GM19324 (cell line): ENCODE measurements at regions not wholly inside any gene's neighbourhood (a gene's known extent, or its start where the extent isn't known, plus 50 kb on each side); places are given as distances from the start of the nearest gene placed in this dataset.
"Not testable (repeated sequence)": the region's sequence is repeated elsewhere in the genome, so short reads cannot be mapped to it uniquely, and the experiment has no call there.

Source experiments
- ATAC-seq: cut with Tn5 transposase; IDR thresholded peaks from one replicate; pipeline ENCODE4 v1.9.1; 2021; ENCODE audit warnings: mild to moderate bottlenecking, moderate library complexity; ENCODE audit not compliant: unreplicated experiment, low FRiP score

GRCh38 chr4:101670897-101671296 lies 119.6 kb upstream of the BANK1 start:
- no peak for ATAC-seq

- no peak for ATAC-seq
Measured at GRCh38 chr4:101670370-101670769, 120.2 kb upstream of the BANK1 start.

GRCh38 chr4:101669832-101670188 lies 120.7 kb upstream of the BANK1 start:
- ATAC-seq = no peak

DNA sequence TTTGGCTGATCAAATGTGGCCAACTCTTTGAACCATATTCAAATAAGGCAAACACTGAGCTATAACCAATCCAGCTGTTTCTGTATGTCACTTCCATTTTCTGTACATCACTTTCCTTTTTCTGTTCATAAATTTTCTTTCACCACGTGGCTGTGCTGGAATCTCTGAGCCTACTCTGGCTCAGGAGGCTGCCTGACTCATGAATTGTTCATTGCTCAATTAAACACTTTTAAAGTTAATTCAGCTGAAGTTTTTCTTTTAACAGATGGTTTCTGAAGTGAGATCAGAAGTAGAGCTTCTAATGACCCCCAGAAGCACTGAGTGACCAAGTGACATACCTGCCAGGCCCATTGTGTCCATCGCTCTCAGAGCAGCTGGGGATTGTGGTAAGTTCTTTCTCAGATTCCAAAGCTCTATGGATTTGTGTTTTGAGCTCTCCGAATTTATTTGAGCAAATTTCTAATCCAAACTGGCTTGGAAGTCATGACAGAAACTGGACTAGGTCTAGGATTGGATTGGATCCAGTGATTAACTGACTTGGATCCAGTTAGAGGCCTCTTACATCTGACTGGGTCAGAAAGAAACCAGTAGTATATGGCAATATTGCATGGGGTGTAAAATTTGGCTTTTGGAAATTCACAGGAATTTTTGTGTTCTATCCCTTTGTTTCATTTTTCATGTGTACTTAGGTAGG lies 121.2 kb upstream of the BANK1 start:
- ATAC-seq = no peak

- ATAC-seq = no peak
Measured at GRCh38 chr4:101667348-101667747, 123.2 kb upstream of the BANK1 start.

GRCh38 chr4:101660607-101661006 lies 129.9 kb upstream of the BANK1 start:
- no peak for ATAC-seq

- no peak for ATAC-seq
Measured at GRCh38 chr4:101655857-101656256, 134.7 kb upstream of the BANK1 start.

DNA sequence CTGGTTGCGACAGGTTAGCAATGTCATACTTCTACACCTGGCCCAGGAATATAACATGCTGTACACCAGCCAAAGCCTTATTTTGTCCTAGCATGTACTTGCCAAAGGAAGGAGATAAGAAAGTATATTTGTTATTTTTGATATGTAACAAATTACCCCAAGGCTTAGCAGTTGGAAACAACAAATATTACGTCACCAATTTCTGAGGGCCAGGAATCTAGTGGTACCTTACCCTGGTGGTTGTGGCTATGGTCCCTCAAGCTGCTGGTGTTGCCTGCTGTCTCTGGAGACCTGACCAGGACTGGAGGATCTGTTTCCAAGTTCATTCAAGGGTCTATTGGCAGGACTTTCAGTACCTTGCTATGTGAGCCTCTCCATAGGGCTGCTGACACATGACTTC lies 135.5 kb upstream of the BANK1 start:
- no peak for ATAC-seq

DNA sequence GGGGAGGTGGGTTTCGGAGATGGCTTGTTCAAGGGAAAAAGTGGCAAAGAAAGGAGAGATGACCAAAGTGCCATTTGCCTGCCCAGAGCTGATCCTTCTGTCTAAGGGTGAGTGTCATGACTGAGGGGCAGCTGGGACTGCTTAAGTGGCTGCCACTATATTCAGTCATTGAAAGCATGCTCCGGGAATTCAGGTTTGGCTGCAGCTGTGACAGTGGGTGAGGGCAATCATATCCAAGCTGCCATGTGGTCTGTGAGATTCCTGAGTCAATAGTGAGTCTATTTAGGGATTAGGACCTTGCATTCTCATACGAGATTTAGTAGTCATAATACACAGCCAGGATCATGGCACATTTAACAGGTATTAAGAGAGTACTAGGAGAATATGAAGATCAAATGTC lies 138.8 kb upstream of the BANK1 start:
- no peak for ATAC-seq

DNA sequence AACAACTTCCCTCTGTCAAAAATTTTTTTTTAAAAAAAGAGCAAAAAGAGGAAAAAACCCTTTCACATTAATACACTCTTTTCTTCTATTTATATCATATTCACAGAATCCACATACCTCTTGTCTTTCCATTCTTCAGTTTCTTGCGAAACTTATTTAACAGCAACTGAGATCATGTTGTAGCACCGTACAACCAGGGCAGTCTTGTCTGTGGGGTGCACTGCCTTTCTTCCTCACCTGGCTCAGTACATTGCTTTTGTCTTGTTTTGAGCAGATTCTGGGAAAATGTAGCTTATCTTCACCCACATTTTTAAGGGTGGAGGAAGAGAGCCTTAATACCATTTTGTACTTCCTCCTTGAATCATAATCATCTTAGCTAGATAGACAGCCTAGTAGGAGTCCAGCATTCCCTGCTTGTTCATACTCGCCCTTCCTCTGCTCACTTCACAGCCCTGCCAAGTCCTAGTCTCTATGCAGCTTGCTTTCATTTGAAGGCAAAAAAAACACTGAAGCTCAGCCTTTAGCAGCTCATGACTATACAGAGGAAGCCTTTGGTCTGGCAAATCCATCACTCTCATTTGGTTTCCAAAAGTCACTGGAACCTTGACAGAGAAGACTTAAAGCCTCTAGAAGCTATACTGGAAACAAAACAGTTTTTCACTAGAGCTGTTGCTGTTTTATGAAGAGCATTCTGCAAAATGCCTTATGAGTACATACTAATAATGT lies 140.6 kb upstream of the BANK1 start:
- no peak for ATAC-seq

GRCh38 chr4:101647710-101648034 lies 142.9 kb upstream of the BANK1 start:
- ATAC-seq = no peak

DNA sequence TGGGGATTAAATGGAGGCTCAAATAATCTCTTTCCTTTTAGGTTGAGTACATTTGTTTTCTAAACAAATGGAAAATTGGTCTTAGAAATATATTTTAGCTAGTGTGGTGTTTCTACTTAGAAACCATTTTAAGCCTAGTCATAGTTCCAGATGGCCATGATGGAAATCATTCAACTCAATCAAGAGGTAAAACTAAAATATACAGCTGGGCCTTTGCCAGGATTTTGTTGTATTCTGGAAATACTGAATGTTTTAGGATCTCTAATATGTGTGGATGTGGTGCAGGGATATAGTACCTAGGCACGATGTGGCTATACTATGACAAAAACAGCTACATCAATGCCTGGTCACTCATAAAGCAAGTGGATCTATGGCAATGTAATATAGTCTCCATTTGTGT lies 146.0 kb upstream of the BANK1 start:
- ATAC-seq = no peak

DNA sequence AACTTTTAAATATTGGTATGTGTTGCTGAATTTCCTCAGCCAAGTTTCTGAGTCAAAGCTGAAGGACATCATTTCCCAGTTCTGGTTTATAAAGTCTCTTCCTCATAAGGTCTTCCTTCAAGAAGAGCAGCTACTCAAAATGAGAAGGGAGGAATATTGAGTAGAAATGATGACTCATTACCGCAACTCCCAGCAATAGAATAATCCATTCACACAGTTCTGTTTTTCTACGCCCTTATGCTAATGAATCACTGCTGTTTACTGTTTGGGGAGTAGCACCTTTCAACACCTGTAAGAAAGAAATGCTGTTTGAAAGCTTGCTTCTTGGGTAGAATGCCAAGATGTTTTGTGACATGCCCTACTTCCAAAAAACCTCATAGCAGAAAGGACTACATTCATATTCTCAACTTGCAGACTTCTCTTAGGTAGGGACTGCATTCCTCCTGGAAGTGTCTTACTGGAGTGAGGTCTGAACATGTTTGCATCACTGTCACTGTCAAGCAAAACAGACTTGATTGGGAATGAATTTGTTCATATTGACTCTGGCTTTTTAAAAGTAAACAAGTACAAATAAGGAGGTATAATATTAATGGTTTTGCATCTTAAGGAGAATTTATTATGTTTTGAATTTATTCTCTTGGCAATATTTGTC lies 147.2 kb upstream of the BANK1 start:
- ATAC-seq = no peak

- not testable (repeated sequence) for ATAC-seq
Measured at GRCh38 chr4:101632766-101633165, 157.8 kb upstream of the BANK1 start.

GRCh38 chr4:101630319-101630986 lies 160.1 kb upstream of the BANK1 start:
- ATAC-seq = no peak

- ATAC-seq = no peak
Measured at GRCh38 chr4:101621120-101621519, 169.4 kb upstream of the BANK1 start.

DNA sequence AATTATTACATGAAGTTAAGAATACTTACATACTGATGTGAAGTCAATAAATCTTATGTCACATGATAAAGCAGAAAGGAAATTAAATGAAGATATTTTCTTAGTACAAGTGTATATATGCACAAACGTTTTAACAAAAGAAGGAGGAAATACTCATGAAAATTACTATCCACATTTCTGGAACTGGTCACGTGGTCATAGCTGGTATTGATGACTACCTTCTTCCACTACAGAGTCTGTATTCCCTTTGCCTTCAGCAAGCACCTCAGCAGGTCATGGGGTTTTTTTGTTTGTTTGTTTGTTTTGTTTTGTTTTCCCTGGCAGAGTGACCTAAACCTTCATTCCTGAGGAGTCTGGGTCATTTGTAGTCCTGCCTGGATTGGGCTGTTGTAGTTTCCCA lies 174.9 kb upstream of the BANK1 start:
- ATAC-seq = no peak

DNA sequence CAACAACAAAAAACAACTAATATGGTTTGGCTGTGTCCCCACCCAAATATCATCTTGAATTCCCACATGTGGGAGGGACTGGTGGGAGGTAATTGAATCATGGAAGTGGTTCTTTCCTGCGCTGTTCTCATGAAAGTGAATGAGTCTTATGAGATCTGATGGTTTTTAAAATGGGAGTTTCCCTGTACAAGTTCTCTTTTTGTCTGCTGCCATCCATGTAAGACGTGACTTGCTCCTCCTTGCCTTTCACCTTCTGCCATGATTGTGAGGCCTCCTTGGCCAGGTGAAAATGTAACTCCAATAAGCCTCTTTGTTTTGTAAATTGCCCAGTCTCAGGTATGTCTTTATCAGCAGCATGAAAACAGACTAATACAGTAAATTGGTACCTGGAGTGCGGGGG lies 183.5 kb upstream of the BANK1 start:
- ATAC-seq = not testable (repeated sequence)

DNA sequence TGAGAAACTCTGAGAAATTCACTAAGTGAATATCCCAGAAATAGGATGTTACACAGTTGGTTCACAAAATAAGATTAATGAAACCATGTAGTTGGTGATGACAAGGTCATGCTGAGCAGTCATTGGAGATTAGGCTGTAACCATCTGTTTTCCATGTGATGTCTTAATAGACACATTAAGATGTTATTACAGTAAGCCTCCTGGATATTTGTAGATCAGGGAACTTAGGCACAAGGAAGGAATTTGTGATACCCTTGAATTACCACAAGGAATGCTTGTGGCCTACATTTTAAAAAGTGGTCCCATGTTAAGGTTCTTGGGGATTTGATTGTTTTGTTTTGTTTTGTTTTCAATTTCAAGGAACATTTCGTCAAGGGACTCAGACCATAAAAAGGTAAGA lies 185.6 kb upstream of the BANK1 start:
- no peak for ATAC-seq

- ATAC-seq = no peak
Measured at GRCh38 chr4:101600287-101600686, 190.2 kb upstream of the BANK1 start.

GRCh38 chr4:101599620-101600019 lies 190.9 kb upstream of the BANK1 start:
- no peak for ATAC-seq
